HG02970 (cell line): ENCODE measurements at regions not wholly inside any gene's neighbourhood (a gene's known extent, or its start where the extent isn't known, plus 50 kb on each side); places are given as distances from the start of the nearest gene placed in this dataset.

Source experiments
- ATAC-seq: cut with Tn5 transposase; IDR thresholded peaks from one replicate; pipeline ENCODE4 v1.9.1; 2021; ENCODE audit warnings: mild to moderate bottlenecking, moderate library complexity, moderate number of reproducible peaks; ENCODE audit not compliant: unreplicated experiment, low FRiP score

DNA sequence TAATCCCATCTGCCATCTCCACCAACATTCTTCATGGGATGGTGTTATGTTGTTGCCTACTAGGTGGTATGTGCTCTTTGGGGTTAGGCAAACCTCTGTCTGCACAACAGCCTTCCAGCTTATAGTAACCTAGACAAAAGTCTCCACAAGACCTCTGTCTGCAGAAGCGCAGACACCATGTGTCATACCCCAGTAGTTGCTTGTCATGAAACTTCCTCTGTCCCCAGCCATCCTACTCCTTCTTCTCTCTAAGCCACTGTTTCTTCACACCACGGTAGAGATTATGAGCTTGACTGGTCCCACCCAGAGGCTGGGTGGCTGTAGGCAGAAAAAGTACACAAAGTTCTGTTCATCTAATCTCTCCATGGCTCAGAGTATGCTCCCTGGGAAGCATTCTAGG lies 100.3 kb downstream of the MAF start:
- ATAC-seq: no peak

- no peak for ATAC-seq
Measured at GRCh38 chr16:79498928-79499327, 101.6 kb downstream of the MAF start.

DNA sequence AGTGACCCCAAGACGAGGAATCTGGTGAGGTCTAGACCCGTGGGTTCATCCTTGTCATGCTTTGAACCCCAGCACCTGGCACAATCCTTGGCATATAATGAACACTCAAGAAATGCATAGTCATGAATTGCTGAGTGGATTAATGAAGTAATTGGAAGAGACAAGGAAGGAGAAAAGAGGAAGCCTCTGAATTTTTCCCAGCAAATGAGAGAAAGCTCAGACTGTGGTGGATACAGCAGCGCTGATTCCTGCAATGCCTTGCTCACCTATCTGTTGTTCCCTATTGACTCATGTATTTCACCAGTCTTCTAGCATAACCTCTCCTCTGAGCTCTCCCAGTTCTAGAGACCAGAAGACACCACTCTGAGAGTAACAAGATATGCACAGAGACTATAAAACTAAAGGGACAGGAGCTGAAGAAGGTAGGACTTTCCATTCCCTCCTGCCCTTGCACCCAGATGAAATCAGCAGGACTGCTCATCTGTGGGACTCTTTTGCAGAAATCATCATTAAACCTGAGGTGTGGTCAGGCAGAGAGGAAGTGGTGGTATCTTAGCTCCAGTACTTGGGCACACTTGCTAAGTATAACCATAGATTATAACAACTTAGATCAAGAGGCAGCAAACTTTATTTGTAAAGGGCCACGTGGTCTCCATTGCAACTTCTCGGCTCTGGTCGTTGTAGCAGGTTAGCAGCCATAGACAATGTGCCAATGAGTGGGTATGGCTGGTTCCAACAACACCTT lies 102.8 kb downstream of the MAF start:
- ATAC-seq: no peak

- ATAC-seq: no peak
Measured at GRCh38 chr16:79493911-79494310, 106.6 kb downstream of the MAF start.

GRCh38 chr16:79492036-79492435 lies 108.5 kb downstream of the MAF start:
- no peak for ATAC-seq

GRCh38 chr16:79485020-79485419 lies 115.5 kb downstream of the MAF start:
- ATAC-seq: no peak

GRCh38 chr16:79484237-79484636 lies 116.3 kb downstream of the MAF start:
- no peak for ATAC-seq

- ATAC-seq: no peak
Measured at GRCh38 chr16:79483336-79483735, 117.2 kb downstream of the MAF start.

GRCh38 chr16:79482011-79482410 lies 118.5 kb downstream of the MAF start:
- no peak for ATAC-seq

DNA sequence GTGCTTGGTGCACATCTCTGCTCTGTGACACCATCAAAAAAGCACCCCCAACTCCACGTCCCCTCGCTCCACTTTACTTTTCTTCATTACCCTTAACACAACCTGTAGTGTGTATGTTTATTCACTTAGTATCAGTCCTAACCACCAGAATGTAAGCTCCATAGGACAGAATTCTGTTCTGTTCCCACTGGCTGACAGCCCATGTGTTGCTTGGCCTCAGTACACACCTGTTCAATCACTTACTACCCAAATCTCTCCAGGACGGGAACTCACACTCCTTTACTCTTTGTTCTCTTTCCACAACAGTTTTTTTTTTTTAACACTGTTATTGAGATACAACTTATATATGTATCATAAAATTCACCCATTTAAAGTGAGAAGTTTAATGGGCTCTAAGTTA lies 119.6 kb downstream of the MAF start:
- no peak for ATAC-seq

- no peak for ATAC-seq
Measured at GRCh38 chr16:79480056-79480455, 120.5 kb downstream of the MAF start.

DNA sequence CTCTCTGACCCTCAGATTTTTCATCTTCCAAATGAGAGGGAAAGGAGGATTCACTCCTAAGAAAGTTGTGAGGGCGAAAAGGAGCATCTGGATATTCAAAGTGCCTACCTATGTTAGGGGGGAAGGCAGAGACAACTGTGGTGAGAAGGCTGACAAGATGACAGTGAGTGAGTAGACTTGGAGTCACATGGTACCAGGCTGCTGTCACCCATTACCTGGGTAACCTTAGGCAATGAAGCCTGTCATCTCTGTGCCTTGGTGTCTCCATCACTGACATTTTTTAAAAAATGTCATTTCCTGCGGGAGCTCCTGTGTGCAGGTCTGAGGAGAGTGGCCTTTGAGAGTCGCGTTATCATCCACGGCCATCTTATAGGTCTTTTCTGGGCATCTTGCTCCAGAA lies 124.0 kb downstream of the MAF start:
- no peak for ATAC-seq

DNA sequence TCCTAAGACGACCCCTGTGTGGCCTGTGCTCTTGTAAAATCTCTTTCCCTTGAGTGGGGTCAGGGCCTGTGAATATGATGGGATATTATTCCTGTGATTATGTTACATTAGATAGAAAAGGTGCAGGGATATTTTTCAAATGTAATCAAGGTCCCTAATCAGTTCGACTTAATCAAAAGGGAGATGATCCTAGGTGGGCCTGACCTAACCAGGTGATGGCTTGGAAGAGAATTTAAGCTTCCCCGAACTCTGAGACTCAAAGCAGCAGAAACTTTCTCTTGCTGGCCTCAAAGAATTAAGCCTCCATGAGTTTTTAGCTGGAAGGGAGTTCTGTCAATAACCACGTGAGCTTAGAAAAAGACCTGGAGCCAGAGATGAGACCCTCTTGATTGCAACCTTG lies 124.7 kb downstream of the MAF start:
- no peak for ATAC-seq

- no peak for ATAC-seq
Measured at GRCh38 chr16:79473456-79473855, 127.1 kb downstream of the MAF start.

DNA sequence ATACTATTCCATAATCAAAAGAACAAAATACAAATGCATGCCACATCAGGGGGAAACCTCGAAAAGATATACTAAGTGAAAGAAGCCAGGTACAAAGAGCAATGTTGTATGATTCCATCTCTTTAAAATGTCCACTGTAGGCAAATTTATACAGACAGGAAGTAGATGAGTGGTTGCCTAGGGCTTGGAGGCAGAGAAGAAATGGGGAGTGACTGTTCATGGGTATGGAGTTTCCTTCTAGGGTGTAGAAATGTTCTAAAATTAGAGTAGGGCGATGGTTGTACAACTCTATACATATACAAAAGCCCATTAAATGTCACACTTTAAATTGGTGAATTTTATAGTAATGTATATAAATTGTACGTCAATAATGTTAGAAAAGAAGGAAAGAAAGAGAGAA lies 128.1 kb downstream of the MAF start:
- ATAC-seq: no peak

GRCh38 chr16:79469999-79470398 lies 130.5 kb downstream of the MAF start:
- ATAC-seq: no peak

DNA sequence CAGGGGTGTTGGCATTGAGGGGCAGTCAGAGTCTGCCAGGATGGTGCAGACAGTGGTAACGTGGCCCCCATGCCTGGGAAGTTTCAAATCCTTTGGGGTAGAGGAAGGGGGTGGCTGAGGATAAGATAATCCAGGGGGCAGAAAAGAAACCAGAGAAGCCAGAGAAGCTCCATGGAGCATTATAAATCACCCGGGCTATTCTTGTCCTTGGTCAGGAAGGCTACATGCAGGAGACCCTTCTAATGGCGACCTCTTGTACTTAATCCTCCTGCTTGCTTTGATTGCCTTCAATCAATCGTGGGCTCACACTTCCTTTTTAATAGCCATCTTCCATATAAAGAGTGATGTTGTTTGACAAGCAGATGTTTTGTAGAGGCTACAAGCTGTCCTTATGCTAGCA lies 131.9 kb downstream of the MAF start:
- no peak for ATAC-seq

GRCh38 chr16:79468121-79468552 lies 132.4 kb downstream of the MAF start:
- ATAC-seq: no peak

DNA sequence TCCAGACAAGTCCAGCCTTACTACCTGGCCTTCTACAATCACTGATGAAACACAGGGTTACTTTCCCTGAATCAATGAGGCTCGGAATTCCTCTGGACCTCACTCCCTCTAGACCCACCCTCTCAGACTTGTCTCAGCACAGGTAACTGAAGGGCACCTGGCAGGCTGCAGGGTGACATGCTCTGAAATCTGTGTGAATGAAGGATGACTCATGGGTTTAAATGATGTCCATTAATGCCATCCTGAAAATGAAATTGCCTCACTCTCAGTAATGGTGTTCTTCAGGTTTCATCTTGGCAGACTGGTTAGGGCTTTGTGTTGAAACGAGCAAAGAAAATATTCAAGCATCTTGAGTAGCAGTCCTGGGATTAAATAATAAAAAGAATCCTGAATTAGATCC lies 134.4 kb downstream of the MAF start:
- ATAC-seq: no peak

GRCh38 chr16:79463841-79464240 lies 136.7 kb downstream of the MAF start:
- no peak for ATAC-seq

DNA sequence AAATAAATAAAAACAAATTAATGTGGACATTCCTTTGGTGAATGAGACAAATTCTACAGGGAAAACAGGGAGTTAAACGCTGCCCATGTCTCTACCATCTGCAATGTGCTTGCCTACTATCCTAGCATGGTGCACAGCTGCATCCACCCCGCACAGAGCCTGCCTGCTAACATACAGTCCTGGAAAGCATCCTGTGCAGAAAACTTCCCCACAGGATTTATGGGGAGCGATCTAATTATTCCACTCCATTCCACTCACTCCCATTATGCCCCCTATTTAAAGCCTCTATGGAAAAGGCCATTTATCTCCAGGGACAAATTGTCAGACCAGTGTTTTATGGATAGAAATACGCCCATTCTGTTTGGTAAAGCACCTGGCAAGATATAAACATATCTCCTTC lies 144.5 kb downstream of the MAF start:
- ATAC-seq: no peak

DNA sequence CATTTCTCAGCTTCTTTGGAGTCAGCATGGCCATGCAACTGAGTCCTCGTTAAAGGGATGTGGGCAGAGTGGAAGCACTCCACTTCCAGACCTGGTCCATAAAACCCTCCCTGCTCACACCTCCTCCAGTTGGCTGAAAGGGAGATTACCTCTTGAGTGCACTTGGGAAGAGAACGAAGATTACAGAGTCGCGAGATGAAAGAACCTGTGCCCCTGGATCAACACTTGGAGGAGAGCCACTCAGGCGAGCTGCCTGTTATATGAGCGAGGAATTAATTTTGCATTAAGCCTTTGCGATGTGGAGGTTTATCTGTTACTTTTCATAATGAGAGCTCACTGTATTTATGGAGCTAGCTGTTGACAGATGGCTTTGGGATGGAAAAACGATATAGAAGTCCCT lies 147.9 kb downstream of the MAF start:
- no peak for ATAC-seq
